ENCODE measurements at regions not wholly inside any gene's neighbourhood (a gene's known extent, or its start where the extent isn't known, plus 50 kb on each side); places are given as distances from the start of the nearest gene placed in this dataset.
A peak's percentile ranks its signal among the peaks of the same experiment; 100 is the strongest.
"Not testable (repeated sequence)": the region's sequence is repeated elsewhere in the genome, so short reads cannot be mapped to it uniquely, and the experiment has no call there.

DNA sequence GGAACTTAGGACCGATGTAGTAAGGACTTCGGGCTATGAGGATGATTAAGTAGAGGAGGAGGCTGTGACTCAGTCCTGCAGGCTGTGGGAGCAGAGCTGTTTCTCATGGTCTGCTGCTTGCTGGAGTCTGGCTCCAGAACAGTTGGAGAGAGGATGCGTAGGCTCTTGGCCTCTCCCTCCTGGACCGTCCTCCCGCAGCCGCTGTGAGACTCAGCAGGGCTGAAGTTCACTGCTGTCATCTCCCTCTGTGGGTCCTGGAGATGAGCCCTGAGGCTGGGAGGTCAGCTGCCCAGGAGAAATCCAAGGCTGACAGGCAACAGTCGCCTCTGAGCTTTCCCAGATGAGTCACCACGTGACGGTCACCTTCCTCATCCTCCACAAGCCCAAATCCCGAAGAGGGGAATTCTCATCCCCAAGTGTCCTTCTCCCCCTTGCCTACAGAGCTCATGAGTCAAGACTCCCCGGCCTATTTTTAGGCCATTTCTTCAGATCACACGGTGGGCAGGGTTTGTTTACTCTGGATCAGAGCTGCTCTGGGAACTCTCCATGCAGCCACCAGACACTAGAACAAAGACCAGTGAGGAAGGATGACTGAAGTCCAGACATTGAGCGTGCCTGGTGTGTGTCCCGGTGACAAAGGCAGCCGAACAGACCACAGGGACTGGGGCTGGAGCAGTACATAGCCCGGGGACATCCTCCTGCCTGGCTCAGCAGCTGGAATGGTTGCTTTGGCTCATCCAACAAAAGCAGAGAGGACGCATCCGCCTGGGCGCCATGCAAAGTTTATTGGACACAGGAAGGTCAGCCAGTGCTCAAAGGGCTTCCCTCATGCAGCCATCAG is 137.3 kb upstream of the ZNF469 start:
- TF ChIP-seq POLR2A, EP300 (IDR thresholded peaks at IDR 0.05): not testable (repeated sequence)
- TF ChIP-seq, protein P1, sequence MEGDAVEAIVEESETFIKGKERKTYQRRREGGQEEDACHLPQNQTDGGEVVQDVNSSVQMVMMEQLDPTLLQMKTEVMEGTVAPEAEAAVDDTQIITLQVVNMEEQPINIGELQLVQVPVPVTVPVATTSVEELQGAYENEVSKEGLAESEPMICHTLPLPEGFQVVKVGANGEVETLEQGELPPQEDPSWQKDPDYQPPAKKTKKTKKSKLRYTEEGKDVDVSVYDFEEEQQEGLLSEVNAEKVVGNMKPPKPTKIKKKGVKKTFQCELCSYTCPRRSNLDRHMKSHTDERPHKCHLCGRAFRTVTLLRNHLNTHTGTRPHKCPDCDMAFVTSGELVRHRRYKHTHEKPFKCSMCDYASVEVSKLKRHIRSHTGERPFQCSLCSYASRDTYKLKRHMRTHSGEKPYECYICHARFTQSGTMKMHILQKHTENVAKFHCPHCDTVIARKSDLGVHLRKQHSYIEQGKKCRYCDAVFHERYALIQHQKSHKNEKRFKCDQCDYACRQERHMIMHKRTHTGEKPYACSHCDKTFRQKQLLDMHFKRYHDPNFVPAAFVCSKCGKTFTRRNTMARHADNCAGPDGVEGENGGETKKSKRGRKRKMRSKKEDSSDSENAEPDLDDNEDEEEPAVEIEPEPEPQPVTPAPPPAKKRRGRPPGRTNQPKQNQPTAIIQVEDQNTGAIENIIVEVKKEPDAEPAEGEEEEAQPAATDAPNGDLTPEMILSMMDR (IDR thresholded peaks at IDR 0.05), result not testable (repeated sequence)
- peak; percentile 54 for TF ChIP-seq POLR2AphosphoS5 (IDR thresholded peaks at IDR 0.05)
